ENCODE measurements at regions not wholly inside any gene's neighbourhood (a gene's known extent, or its start where the extent isn't known, plus 50 kb on each side); places are given as distances from the start of the nearest gene placed in this dataset.
A peak's percentile ranks its signal among the peaks of the same experiment; 100 is the strongest.

DNA sequence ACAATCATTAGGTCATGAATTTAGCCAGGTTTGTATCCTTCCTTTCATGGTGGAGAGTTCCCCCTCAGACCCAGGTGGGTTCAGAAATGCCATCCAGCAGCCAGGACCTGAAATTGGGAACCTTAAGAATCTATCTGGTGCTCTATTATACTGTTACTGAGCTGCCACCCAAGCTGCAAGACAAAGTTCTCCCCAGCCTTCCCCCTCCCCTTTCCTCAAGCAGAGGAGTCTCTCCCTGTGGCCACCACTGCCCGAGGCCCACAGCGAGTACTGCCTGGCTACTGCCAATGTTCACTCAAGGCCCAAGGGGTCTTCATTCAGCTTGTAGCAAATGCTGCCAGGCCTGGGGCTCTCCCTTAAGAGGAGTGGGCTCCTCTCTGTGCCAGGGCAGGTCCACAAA, 133.8 kb downstream of the TMEM38B start:
- no peak for DNase-seq (ENCODE audit: extremely low read depth, low read depth, low spot score)

DNA sequence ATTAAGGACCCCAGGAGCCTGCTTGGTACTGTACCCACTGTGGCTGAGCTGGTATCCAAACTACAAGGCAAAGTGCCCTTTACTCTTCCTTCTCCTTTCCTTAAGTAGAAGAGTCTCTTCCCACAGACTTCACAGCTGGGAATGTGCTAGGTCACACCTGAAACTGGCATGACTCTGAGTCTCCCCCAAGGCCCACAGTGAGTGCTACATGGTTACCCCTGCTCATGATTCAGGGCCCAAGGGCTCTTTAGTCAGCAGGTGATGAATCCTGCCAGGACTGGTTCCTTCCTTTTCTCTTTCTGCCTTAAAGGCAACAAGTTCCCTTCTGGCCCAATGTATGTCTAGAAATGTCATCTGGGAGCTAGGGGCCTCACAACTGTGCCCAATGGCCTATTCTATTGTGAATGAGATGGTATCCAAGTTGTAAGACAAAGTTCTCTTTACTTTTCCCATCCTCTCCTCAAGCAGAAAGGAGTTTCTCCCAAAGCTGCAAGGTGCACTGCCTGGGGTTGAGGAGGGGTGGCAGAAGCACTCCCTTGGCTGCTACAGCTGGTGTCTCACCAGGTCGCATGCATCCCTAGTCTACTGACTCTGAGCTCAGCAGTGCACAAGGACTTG, 134.4 kb downstream of the TMEM38B start:
- DNase-seq (ENCODE audit: extremely low read depth, low read depth, low spot score) = no peak

DNA sequence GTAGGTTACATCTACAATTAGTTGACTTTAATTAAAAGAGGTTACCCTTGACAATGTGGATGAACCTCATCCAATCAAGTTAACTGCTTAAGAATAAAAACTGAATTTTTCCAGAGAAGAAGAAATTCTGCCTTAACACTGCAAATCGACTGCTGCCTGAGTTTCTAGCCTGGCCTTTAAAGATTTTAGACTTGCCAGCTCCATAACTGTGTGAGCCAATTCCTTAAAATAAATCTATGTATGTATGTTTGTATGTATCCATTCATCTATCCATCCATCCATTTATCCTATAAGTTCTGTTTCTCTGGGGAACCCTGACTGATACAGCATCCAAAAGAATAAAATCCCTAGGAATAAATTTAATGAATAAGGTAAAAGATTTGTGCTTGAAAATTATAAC, 136.1 kb downstream of the TMEM38B start:
- no peak for DNase-seq (ENCODE audit: extremely low read depth, low read depth, low spot score)

DNA sequence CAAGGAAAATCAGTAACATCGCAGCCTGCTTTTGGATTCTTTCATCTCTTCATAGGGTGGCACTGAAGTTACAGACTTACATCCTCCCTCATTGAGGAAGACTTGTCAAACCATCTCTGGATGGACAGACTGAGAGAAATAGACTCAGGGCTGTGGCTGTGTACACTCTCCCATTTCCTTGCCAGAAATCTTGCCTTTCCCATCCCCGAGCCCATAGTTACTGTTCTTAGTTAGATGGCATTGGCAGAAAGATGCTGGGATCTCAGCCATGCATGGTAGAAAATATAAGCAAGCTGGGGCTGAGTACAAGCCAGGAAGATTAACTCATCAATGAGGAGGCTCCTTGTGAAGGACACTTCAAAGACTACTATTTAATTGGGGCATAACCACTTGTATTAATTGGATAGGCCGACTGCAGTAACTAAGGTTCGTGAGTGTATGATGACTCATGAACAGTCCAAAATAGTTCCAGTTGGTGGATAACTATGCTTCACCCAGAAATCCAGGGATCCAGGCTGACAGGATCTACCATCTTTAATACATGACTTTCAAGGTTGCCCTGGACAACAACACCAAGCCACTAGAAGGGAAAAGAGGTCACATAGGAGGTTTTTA, 137.9 kb downstream of the TMEM38B start:
- no peak for DNase-seq (ENCODE audit: extremely low read depth, low read depth, low spot score)

DNA sequence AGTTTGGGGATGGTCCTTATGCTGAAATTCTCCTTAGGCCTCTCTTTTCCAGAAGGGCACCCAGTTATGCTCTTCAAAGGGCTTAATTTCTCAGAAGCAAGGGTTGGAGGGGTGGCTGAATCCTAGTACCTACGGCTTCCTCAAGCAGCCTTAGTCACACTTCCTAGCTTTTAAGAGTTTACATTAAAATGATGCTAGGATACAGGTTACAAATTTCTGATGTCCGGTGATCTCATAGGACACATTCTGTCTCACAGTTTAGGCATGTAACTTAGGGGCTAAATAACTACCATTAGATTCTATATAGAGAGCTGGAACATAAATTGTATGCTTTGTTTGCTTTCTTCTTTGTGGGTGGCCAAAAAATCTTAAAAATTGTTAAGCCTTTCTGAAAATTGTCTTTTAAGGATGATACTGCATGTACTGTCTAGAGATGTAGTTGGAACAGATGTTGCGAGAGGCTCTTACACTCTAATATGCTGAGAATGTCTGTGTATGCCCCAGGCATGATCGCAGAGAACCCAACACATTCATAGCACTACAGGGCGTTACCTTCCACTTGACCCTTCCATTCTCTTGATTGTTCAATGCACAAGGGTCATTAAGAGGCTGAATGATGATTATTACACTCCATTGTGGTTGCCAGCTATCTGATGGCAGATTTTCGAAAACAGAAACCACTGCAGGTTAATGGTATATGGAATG, 139.1 kb downstream of the TMEM38B start:
- DNase-seq (ENCODE audit: extremely low read depth, low read depth, low spot score) = no peak

DNA sequence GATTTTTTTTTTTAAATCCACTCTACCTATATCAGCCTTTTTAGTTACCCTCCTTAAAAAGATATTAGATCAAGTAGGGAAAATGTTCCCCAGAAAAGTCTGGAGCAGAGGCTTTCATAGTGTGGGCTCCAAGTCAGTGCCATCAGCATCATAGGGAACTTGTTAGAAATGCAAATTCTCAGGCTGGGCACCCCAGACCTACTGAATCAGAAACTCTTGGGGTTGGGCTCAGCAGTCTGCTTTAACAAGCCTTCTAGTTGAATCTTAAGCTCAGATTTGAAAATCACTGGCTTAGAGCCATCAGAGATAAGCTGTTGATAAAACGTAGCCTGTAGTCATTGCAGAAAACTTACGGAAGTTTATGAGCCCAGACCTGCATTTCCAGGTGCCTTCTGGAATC, 140.1 kb downstream of the TMEM38B start:
- no peak for DNase-seq (ENCODE audit: extremely low read depth, low read depth, low spot score)

DNA sequence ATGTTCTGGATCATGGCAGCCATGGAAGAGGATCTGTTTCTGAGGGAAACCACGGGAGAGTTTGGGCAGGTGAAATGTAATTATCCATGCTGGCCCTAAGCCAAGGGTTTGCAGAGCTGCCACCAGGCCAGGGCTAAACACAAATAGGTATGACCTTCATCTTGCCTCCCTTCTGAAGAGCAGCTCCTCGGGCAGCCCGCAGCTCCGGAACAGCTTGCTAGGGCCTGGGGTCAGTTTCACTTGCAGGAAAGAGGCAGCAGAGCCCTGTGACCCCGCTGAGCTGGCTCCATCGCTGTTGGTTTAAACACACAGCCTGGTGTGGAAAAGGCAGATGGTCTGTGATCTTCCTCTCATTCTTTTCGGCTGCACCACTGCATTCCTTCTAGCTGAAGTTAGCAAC, 141.4 kb downstream of the TMEM38B start:
- no peak for DNase-seq (ENCODE audit: extremely low read depth, low read depth, low spot score)

DNA sequence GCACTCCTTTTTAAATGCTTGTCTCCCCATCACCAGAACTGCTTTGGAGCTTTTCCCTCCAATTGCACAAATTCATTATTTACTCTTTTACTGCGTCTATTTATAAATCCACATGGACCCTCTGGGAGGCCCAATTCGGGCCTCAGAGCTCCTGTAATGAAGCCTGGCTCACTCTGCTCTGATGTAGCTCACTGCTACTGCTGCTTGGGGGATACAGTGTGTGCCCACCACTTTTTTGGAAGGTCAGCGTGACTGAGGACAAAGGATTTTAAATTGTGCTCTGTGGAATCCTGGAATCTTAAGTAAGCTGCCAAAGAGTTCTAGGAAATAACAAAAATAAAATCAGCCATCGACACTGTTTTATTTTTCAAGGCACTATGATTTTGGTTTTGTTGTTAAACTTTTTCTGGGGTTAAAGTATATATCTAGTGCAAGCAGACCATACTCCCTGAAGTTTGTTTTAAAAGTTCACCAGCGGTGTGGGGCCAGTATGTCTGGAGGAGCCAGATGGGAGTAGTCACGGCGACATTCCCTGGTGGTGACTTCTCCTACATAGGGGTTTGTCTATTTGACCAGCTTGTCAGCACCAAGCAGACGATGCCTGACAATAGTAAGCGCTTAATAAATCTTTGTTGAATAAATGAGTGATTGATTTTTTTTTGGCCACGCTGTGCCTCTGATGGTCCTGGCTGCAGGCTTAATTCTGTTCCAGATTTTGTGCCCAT, 142.8 kb downstream of the TMEM38B start:
- DNase-seq (ENCODE audit: extremely low read depth, low read depth, low spot score) = no peak

DNA sequence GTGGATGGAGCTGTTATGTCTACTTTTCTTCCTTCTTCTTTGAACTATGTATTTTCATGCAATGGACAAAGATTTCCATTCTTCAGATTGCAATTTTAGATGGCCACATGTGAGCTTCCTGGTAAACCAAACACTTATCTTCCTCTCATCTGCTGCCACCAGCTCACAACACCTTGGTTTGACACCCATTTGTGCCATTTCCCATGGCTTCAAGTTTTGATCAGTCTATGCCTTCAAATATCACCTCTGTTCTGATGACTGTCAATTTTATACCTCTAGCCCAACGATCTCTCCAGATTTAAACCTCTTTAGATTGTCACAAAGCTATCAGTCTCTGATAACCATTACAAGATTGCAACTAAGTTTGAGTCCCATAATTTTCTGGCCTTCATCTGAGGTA, 147.2 kb downstream of the TMEM38B start:
- no peak for DNase-seq (ENCODE audit: extremely low read depth, low read depth, low spot score)

DNA sequence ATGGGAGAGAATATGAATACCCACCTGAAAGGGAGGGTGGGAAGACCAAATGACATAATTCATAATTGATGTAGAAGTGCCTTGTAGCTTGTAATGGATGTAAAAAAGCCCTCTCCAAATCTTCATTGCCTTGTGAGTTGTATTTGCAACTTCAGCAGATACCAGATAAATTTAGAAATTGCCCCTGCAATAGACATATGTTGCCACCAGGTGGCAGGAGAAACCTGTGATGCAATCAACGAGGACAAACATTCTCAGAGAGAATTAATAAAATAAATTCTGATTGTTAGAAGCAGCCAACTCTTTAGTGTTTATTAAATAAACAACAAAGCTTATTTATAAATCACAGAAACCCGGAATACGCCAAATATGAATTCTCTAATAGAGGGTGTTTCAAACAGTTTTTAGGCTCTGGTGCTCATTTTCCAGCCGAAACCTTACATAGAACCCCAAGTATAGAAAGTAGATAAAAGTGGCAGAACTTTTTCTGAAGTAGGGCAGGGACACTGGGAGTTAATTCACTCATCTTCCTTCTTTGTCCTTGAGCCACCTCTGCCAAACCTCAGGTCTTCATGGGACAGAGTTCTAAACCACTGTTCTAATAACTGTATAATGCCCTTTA, 147.8 kb downstream of the TMEM38B start:
- peak; percentile 14 for DNase-seq (ENCODE audit: extremely low read depth, low read depth, low spot score)

DNA sequence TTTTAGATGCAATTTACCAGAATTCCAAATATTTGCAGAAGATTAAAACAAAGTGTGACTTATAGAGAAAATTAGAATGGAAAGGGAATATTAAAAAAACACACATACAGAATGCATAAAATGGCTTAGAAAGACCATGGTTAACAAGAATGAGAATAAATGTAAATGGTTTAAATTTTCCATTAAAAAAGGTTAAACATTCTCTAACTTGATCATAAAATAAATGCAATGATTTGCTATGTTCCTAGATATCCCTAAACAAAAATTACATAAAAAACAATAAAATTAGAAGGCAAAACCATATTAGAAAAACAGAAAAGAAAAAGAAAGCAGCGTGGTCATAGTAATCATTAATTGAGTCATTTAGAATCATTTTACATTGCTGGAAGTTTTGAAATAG, 152.5 kb downstream of the TMEM38B start:
- DNase-seq (ENCODE audit: extremely low read depth, low read depth, low spot score) = no peak

DNA sequence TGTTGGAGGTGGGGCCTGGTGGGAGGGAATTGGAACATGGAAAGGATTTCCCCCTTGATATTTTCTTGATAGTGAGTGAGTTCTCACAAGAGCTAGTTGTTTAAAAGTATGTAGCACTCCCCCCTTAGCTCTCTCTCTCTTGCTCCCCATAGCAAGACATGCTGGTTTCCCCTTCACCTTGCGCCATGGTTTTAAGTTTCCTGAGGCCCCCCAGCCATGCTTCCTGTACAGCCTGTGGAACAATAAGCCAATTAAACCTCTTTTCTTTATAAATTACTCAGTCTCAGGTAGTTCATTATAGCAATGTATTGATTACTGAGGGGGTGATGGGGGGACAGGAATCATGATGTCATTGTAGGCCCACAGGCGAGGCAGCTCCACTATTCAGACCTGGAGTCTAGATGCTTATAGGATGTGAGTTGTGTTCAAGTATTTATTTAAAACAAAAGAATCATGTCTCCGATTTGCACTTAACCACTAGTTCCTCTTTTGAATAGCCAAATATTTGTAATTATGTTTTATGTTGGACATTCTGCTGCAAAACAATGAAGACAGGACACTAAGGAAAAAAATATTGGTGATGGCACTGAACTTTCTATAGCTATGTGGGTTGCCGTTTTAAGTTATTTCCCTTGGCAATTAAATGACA, 156.6 kb downstream of the TMEM38B start:
- DNase-seq (ENCODE audit: extremely low read depth, low read depth, low spot score) = no peak

DNA sequence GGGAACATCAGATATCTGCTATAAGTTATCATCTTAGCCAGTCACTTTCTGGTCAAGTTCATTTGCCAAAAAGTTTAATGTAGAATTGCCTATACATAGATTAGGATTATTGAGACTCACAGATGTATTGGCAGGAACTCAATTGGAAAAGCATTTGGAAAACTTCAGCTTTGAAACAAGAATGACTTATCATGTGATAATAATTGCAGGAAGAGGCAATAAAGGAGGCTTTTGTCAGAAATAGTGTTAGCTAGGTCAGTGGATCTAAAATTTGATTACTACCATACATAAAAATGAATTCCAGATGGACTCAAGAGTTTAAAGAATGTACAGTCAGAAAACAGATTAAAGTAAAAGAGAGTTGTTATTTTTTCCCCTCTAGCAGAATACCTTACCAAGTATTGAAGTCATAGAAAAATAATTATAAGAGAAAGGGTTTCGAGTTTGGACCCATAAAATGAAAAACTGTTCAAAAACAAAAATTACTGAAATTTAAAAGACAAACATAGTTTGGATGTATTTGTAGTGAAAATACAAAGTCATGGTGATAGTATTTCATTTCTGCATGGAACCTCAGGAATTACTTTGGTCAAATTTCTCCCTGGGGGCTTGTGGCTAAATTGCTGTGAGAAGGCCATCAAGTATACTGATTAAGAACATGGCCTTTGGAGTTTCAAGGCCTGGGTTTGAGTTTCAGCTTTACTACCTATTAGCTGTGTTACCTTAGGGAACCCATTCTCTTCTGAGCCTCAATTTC, 159.9 kb downstream of the TMEM38B start:
- no peak for DNase-seq (ENCODE audit: extremely low read depth, low read depth, low spot score)

DNA sequence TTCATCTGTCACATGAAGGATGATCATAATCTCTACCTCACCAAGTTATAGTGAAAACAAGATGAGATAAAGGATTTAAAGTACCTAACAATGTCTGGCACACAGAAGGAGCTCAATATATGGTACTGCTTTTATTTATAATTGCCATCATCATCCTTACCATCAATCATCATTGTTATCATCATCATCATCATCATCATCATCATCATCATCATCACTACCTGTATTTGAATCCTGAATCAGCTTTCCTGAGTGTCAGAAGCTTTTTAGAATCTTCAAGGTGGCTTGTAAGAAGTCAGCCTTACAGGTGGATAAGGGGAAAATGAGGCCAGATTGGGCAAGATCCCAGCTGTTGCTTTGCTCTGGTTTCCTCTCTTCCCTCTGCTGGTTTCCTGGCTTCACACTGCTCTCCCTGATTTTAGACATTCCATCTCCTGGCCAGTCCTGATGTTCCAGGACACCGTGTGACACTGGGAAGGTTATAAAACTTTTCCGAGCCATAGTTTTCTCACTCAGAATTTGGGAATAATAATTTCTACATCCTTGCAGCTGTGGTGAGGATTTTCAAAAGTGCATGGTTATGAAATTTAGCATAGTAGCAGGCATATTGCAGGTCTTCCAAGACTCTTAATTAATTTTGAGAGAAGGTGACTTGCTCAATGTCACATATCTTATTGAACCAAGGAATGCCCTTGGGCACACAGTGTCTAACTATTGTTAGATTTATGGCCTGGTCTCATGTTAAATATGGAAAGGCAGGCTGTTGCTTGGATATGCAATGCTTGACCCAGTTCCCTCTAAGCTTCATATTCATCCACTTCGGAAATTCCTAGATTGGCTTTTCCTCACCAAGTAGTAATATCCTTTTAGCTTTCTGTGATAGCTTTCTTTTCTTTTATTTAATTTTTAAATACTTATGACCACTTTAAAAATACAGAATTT, 160.7 kb downstream of the TMEM38B start:
- no peak for DNase-seq (ENCODE audit: extremely low read depth, low read depth, low spot score)

DNA sequence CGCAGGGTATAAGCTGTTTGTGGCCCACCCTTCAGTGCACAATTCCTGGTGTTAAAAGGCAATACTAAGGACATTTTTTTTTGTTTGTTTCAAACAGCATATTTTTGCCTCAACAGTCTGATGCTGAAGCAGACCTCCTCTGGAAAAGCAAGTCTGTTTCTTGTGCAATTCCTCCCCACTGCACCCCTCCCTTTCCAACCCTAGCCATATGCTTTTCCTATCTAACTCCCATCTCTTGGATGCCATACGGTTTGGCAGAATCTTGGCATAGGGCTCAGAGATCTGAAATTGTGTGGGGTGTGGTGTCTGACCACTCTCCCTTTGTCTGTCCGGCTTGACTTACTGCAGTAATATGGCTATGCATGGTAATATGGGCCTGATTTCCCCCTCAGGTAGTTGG, 161.6 kb downstream of the TMEM38B start:
- no peak for DNase-seq (ENCODE audit: extremely low read depth, low read depth, low spot score)

DNA sequence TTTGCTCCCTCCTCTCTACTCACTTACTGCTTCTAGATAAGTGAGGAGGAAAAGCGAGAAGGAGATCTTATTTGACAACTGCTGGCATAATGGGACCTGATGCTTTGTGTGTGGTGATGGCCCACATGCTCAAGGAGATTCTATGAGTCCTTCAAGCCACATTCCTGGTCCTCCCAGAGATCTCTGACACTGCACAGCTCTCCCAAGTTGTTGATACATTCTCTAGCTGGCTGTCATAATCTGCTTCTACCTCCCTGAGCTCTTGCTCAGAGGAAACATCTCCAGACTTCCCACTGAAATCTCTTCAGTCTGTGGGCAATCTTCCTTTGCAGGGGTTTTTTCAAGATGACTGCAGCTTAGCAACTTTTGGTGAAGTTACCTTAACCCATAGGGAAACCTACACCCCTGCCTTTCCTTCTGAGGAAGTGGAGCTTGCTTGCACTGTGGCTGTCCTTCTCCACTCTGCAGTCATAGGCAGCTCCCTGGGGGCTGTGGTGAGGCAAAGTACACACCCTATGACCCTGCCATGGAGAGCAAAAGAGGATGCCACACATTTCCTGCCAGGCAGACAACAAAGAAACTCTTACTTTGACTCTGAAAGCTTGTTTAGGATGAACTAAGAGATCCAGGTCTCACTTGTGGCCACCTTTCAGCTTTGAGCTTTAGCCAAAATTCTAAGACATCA, 163.8 kb downstream of the TMEM38B start:
- DNase-seq (ENCODE audit: extremely low read depth, low read depth, low spot score) = no peak

DNA sequence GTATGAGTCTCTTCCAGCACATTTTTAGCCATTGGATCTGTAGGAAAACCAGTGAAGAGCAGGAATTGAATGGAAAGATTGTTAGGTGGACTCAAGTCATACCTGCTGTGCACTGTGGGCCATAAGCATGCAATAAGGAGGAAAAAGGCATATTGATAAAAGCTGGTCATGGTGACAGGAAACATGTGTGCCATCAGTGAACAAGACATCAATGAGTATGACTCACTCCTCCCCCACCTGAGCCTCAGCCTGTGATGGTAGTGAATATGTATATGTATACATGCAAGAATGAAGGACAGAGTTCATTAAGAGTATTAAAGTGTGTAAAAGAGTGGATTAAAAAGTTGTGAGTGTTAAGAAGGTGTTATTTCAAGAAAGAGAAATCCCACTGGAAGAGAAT, 164.5 kb downstream of the TMEM38B start:
- no peak for DNase-seq (ENCODE audit: extremely low read depth, low read depth, low spot score)

DNA sequence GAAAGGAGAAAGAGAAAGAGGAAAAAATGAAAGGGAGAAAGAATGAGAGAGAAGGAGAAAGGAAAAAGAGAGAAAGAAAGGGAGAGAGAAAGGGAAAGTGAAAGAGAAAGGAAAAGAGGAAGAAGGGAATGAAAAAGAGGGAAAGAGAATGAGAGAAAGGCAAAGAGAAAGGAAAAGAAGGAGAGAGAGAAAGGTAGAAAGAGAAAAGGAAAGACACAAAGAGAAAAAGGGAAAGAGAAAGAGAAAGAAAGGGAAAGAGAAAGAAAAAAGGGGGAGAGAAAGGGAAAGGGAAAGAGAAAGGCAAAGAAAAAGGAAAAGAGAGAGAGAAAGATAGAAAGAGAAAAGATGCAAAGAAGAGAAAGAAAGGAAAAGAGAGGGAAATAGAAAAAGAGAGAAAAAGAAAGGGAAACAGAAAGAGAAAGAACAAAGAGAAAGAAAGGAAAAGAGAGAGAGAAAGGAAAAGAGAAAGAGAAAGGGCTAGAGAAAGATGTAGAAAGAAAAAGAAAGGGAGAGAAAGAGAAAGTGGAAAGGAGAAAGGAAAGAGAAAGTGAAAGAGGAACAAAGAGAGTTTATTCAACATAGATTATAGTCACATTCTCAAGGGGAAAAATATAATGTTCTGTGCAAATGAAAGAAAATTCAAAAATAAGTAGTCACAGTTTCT, 165.2 kb downstream of the TMEM38B start:
- no peak for DNase-seq (ENCODE audit: extremely low read depth, low read depth, low spot score)
